GM23338 (cell line): ENCODE measurements at regions not wholly inside any gene's neighbourhood (a gene's known extent, or its start where the extent isn't known, plus 50 kb on each side); places are given as distances from the start of the nearest gene placed in this dataset.

Experiments
- ATAC-seq: fragments of 200-7000 bp; cut with Tn5 transposase; 3 replicates; pipeline ENCODE4 v1.9.1; 2020
- DNase-seq: peaks from one replicate; pipeline ENCODE4 v3.0.0-alpha.2; 2015; ENCODE audit warnings: low spot score
- H2AFZ ChIP-seq: fragments of 200-600 bp; sonication (generic); 2 replicates; pipeline ENCODE4 v1.8.0; 2016; ENCODE audit warnings: antibody characterized with exemption, mild to moderate bottlenecking, moderate library complexity
- H3F3A ChIP-seq: fragments of 200-600 bp; sonication (generic); replicated peaks from 2 replicates; pipeline ENCODE4 v1.8.0; 2017; ENCODE audit warnings: antibody characterized with exemption, mixed run types, low read depth
- H3K27ac ChIP-seq: fragments of 200-600 bp; sonication (generic); 2 replicates; pipeline ENCODE4 v1.6.1; 2016; ENCODE audit warnings: low read depth
- H3K27me3 ChIP-seq: fragments of 200-600 bp; sonication (generic); 2 replicates; pipeline ENCODE4 v1.8.0; 2016; ENCODE audit warnings: mild to moderate bottlenecking, mixed run types, moderate library complexity; ENCODE audit not compliant: insufficient read depth
- H3K36me3 ChIP-seq: fragments of 200-600 bp; sonication (generic); 2 replicates; pipeline ENCODE4 v1.8.0; 2016; ENCODE audit warnings: mild to moderate bottlenecking; ENCODE audit not compliant: insufficient read depth
- H3K4me1 ChIP-seq: fragments of 200-600 bp; sonication (generic); 2 replicates; pipeline ENCODE4 v1.8.0; 2016; ENCODE audit warnings: mild to moderate bottlenecking, moderate library complexity; ENCODE audit not compliant: insufficient read depth
- H3K4me2 ChIP-seq: fragments of 200-600 bp; sonication (generic); 2 replicates; pipeline ENCODE4 v1.7.1; 2017; ENCODE audit warnings: mixed run types
- H3K4me3 ChIP-seq: fragments of 200-600 bp; sonication (generic); 2 replicates; pipeline ENCODE4 v1.6.1; 2016; ENCODE audit warnings: mixed run types
- H3K79me2 ChIP-seq: fragments of 200-600 bp; sonication (generic); replicated peaks from 2 replicates; pipeline ENCODE4 v1.8.0; 2017; ENCODE audit warnings: mild to moderate bottlenecking; ENCODE audit not compliant: insufficient read depth
- H3K9me2 ChIP-seq: fragments of 200-600 bp; sonication (generic); 2 replicates; pipeline ENCODE4 v1.8.0; 2017; ENCODE audit not compliant: insufficient read depth
- H4K20me1 ChIP-seq: fragments of 200-600 bp; sonication (generic); replicated peaks from 2 replicates; pipeline ENCODE4 v1.8.0; 2017; ENCODE audit warnings: mild to moderate bottlenecking; ENCODE audit not compliant: insufficient read depth
- H3K27ac Mint-ChIP-seq: 2 replicates; pipeline ENCODE4 v1.8.0; 2020; ENCODE audit warnings: inconsistent platforms, mild to moderate bottlenecking, moderate library complexity, mixed read lengths
- H3K27me3 Mint-ChIP-seq: 3 replicates; pipeline ENCODE4 v1.8.0; 2022; ENCODE audit warnings: low read depth, mild to moderate bottlenecking, moderate library complexity, mixed read lengths, inconsistent platforms; ENCODE audit not compliant: insufficient read depth, poor library complexity
- H3K36me3 Mint-ChIP-seq: 3 replicates; pipeline ENCODE4 v1.8.0; 2021; ENCODE audit warnings: low read depth, mild to moderate bottlenecking, inconsistent platforms, moderate library complexity, mixed read lengths
- H3K4me1 Mint-ChIP-seq: 3 replicates; pipeline ENCODE4 v1.8.0; 2020; ENCODE audit warnings: mild to moderate bottlenecking, inconsistent platforms, mixed read lengths
- H3K4me3 Mint-ChIP-seq: 3 replicates; pipeline ENCODE4 v1.8.0; 2021; ENCODE audit warnings: moderate library complexity, mild to moderate bottlenecking, inconsistent platforms, mixed read lengths
- H3K9me3 Mint-ChIP-seq: 3 replicates; pipeline ENCODE4 v1.8.0; 2020; ENCODE audit warnings: moderate library complexity, mild to moderate bottlenecking, inconsistent platforms, mixed read lengths
- CREB1 ChIP-seq: fragments of 250-450 bp; sonication (Bioruptor Pico); IDR thresholded peaks from 2 replicates; pipeline ENCODE4 v1.5.0; 2020; ENCODE audit warnings: low read depth, mild to moderate bottlenecking, moderate library complexity
- ETS1 ChIP-seq: IDR thresholded peaks from 2 replicates; pipeline ENCODE4 v1.6.1; 2016; ENCODE audit warnings: antibody characterized with exemption
- EZH2 ChIP-seq: fragments of 200-600 bp; sonication (generic); IDR thresholded peaks from one replicate; pipeline ENCODE4 v1.8.0; 2017; ENCODE audit warnings: antibody characterized with exemption, mild to moderate bottlenecking, low read depth; ENCODE audit not compliant: unreplicated experiment
- EZH2phosphoT487 ChIP-seq: fragments of 200-600 bp; sonication (generic); IDR thresholded peaks from one replicate; pipeline ENCODE4 v1.8.1; 2018; ENCODE audit warnings: antibody characterized with exemption; ENCODE audit not compliant: unreplicated experiment
- JUNB ChIP-seq: IDR thresholded peaks from one replicate; pipeline ENCODE4 v1.6.1; 2016; ENCODE audit warnings: antibody characterized with exemption; ENCODE audit not compliant: unreplicated experiment
- NANOG ChIP-seq: IDR thresholded peaks from 2 replicates; pipeline ENCODE4 v1.6.1; 2016; ENCODE audit warnings: antibody characterized with exemption, borderline replicate concordance
- POLR2AphosphoS5 ChIP-seq: IDR thresholded peaks from 2 replicates; pipeline ENCODE4 v1.6.1; 2016; ENCODE audit warnings: antibody characterized with exemption, low read depth
- STAT1 ChIP-seq: IDR thresholded peaks from one replicate; pipeline ENCODE4 v1.6.1; 2016; ENCODE audit warnings: antibody characterized with exemption; ENCODE audit not compliant: unreplicated experiment
- ZNF114 ChIP-seq: fragments of 250-450 bp; sonication (Bioruptor Pico); IDR thresholded peaks from 2 replicates; pipeline ENCODE4 v1.5.0; 2020; ENCODE audit warnings: mild to moderate bottlenecking, moderate library complexity
- ZNF331 ChIP-seq: fragments of 250-450 bp; sonication (Bioruptor Pico); IDR thresholded peaks from 2 replicates; pipeline ENCODE4 v1.5.0; 2020; ENCODE audit warnings: low read depth, mild to moderate bottlenecking, moderate library complexity
- TF ChIP-seq, protein P1 (sequence below): fragments of 250-450 bp; sonication (Bioruptor Pico); IDR thresholded peaks from 2 replicates; pipeline ENCODE4 v1.5.0; 2020; ENCODE audit warnings: mild to moderate bottlenecking, moderate library complexity
- TF ChIP-seq, protein P2 (sequence below): IDR thresholded peaks from one replicate; pipeline ENCODE4 v1.6.1; 2018; ENCODE audit warnings: antibody characterized with exemption; ENCODE audit not compliant: unreplicated experiment
- TF ChIP-seq, protein P3 (sequence below), 2 experiments: fragments of 200-600 bp in 1 of 2; sonication (generic) in 1 of 2; conservative IDR thresholded peaks; 2 replicates each; pipeline versions ENCODE4 v1.5.1 to v1.6.1; 2016 to 2017; ENCODE audit warnings: antibody characterized with exemption in 2 of 2, low read depth in 2 of 2, mild to moderate bottlenecking in 2 of 2, moderate library complexity in 1 of 2

DNA sequence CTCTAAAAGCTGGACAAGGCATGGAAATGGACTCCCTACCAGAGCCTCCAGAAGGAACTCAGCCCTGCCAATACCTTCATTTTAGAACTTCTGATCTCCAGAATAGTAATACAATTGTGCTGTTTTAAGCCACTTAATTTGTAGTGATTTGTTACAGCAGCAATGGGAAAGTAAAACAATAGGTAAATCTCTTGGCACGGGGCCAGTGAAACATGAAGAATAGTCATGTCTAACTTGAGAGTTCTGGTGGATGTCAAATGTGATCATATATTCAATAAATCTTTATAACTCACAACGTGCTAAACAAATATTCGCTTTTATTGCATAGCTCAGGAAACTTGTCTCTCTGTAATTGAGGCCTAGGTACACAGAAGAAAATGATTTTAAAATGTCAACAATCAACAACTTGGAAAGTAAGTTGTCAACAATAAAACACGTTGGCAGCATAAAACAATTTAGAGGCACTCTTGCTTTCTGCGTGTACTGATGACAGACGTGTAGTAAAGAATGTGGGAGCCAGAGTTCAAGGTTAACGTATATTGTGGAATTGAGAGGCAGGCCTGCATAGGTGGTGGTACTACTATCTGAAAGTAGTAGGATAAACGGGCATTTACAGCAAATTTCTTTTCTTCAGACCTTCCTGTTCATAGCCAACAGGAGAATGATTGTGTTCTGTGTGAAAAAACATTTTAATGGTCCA lies 140.5 kb upstream of the OPRM1 start:
- no peaks in the 10 kb centered on the region for H3K27me3 Mint-ChIP-seq
- no peaks in the 10 kb centered on the region for H3K27me3 ChIP-seq
- H3K4me2 ChIP-seq = no peak overlapping the region
- no peak overlapping the region for H3K4me3 ChIP-seq
- no peak overlapping the region for H3K27ac ChIP-seq
- ATAC-seq (no peak), DNase-seq (no peak)
- H3K27ac Mint-ChIP-seq = no peak overlapping the region
- H3K4me1 Mint-ChIP-seq = no peaks in the 10 kb centered on the region
- no peak overlapping the region for H3K4me3 Mint-ChIP-seq
- no peaks in the 10 kb centered on the region for H3K79me2 ChIP-seq
- H3K9me3 Mint-ChIP-seq = no peaks in the 10 kb centered on the region
- no peaks in the 10 kb centered on the region for H3K4me1 ChIP-seq
- H3K36me3 ChIP-seq = no peaks in the 10 kb centered on the region
- H3F3A ChIP-seq = no peaks in the 10 kb centered on the region
- H3K36me3 Mint-ChIP-seq = no peaks in the 10 kb centered on the region
- H2AFZ ChIP-seq = no peak overlapping the region; the same call in 1 of the 2 replicates
- TF ChIP-seq, protein P1, sequence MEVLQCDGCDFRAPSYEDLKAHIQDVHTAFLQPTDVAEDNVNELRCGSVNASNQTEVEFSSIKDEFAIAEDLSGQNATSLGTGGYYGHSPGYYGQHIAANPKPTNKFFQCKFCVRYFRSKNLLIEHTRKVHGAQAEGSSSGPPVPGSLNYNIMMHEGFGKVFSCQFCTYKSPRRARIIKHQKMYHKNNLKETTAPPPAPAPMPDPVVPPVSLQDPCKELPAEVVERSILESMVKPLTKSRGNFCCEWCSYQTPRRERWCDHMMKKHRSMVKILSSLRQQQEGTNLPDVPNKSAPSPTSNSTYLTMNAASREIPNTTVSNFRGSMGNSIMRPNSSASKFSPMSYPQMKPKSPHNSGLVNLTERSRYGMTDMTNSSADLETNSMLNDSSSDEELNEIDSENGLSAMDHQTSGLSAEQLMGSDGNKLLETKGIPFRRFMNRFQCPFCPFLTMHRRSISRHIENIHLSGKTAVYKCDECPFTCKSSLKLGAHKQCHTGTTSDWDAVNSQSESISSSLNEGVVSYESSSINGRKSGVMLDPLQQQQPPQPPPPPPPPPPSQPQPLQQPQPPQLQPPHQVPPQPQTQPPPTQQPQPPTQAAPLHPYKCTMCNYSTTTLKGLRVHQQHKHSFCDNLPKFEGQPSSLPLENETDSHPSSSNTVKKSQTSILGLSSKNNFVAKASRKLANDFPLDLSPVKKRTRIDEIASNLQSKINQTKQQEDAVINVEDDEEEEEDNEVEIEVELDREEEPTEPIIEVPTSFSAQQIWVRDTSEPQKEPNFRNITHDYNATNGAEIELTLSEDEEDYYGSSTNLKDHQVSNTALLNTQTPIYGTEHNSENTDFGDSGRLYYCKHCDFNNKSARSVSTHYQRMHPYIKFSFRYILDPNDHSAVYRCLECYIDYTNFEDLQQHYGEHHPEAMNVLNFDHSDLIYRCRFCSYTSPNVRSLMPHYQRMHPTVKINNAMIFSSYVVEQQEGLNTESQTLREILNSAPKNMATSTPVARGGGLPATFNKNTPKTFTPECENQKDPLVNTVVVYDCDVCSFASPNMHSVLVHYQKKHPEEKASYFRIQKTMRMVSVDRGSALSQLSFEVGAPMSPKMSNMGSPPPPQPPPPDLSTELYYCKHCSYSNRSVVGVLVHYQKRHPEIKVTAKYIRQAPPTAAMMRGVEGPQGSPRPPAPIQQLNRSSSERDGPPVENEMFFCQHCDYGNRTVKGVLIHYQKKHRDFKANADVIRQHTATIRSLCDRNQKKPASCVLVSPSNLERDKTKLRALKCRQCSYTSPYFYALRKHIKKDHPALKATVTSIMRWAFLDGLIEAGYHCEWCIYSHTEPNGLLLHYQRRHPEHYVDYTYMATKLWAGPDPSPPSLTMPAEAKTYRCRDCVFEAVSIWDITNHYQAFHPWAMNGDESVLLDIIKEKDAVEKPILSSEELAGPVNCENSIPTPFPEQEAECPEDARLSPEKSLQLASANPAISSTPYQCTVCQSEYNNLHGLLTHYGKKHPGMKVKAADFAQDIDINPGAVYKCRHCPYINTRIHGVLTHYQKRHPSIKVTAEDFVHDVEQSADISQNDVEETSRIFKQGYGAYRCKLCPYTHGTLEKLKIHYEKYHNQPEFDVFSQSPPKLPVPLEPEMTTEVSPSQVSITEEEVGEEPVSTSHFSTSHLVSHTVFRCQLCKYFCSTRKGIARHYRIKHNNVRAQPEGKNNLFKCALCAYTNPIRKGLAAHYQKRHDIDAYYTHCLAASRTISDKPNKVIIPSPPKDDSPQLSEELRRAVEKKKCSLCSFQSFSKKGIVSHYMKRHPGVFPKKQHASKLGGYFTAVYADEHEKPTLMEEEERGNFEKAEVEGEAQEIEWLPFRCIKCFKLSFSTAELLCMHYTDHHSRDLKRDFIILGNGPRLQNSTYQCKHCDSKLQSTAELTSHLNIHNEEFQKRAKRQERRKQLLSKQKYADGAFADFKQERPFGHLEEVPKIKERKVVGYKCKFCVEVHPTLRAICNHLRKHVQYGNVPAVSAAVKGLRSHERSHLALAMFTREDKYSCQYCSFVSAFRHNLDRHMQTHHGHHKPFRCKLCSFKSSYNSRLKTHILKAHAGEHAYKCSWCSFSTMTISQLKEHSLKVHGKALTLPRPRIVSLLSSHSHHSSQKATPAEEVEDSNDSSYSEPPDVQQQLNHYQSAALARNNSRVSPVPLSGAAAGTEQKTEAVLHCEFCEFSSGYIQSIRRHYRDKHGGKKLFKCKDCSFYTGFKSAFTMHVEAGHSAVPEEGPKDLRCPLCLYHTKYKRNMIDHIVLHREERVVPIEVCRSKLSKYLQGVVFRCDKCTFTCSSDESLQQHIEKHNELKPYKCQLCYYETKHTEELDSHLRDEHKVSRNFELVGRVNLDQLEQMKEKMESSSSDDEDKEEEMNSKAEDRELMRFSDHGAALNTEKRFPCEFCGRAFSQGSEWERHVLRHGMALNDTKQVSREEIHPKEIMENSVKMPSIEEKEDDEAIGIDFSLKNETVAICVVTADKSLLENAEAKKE = no peak
- TF ChIP-seq ZNF114 (CRISPR knock-in tag) (no peak), JUNB (no peak), POLR2AphosphoS5 (no peak), EZH2 (no peak), EZH2phosphoT487 (no peak), ZNF331 (CRISPR knock-in tag) (no peak), STAT1 (no peak), ETS1 (no peak), NANOG (no peak), CREB1 (CRISPR knock-in tag) (no peak)
- TF ChIP-seq, protein P2, sequence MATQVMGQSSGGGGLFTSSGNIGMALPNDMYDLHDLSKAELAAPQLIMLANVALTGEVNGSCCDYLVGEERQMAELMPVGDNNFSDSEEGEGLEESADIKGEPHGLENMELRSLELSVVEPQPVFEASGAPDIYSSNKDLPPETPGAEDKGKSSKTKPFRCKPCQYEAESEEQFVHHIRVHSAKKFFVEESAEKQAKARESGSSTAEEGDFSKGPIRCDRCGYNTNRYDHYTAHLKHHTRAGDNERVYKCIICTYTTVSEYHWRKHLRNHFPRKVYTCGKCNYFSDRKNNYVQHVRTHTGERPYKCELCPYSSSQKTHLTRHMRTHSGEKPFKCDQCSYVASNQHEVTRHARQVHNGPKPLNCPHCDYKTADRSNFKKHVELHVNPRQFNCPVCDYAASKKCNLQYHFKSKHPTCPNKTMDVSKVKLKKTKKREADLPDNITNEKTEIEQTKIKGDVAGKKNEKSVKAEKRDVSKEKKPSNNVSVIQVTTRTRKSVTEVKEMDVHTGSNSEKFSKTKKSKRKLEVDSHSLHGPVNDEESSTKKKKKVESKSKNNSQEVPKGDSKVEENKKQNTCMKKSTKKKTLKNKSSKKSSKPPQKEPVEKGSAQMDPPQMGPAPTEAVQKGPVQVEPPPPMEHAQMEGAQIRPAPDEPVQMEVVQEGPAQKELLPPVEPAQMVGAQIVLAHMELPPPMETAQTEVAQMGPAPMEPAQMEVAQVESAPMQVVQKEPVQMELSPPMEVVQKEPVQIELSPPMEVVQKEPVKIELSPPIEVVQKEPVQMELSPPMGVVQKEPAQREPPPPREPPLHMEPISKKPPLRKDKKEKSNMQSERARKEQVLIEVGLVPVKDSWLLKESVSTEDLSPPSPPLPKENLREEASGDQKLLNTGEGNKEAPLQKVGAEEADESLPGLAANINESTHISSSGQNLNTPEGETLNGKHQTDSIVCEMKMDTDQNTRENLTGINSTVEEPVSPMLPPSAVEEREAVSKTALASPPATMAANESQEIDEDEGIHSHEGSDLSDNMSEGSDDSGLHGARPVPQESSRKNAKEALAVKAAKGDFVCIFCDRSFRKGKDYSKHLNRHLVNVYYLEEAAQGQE = no peak
- TF ChIP-seq, protein P3, sequence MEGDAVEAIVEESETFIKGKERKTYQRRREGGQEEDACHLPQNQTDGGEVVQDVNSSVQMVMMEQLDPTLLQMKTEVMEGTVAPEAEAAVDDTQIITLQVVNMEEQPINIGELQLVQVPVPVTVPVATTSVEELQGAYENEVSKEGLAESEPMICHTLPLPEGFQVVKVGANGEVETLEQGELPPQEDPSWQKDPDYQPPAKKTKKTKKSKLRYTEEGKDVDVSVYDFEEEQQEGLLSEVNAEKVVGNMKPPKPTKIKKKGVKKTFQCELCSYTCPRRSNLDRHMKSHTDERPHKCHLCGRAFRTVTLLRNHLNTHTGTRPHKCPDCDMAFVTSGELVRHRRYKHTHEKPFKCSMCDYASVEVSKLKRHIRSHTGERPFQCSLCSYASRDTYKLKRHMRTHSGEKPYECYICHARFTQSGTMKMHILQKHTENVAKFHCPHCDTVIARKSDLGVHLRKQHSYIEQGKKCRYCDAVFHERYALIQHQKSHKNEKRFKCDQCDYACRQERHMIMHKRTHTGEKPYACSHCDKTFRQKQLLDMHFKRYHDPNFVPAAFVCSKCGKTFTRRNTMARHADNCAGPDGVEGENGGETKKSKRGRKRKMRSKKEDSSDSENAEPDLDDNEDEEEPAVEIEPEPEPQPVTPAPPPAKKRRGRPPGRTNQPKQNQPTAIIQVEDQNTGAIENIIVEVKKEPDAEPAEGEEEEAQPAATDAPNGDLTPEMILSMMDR (conservative IDR thresholded peaks at IDR 0.05; ENCODE audit: low read depth in 2 of 2) = no peak
- H4K20me1 ChIP-seq = no peaks in the 10 kb centered on the region
- H3K9me2 ChIP-seq = no peaks in the 10 kb centered on the region
